ENCODE measurements at regions not wholly inside any gene's neighbourhood (a gene's known extent, or its start where the extent isn't known, plus 50 kb on each side); places are given as distances from the start of the nearest gene placed in this dataset.

DNA sequence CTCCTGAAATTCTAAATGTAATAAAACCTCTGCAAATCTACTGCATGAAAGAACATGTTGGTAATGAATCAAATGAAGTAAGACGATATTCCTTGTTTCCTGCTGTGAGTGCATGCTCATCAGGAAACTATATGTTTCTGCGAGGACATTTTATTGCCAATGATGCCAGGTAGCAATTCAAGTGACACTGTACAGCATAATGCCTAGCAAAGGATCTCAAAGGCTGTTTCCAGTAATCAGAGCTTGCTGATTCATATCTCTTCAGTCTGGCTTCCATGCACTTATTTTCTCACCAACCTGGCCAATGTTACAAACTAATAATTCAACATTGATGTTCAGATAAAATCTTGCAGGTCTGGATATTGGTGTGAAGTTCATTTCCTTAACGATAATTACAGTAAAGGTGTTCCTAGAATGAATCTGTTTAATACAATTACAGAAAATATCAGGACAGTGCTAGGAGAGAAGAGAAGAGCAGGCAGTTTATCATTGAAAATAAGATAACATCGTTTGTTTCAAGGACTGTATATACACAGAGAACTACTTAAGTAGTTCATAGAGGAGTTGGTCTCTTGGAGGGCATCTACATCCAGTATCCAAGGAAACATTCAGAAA, 568.5 kb upstream of the SOX11 start:
- H3K4me1 Mint-ChIP-seq (ENCODE audit: unreplicated experiment): no peaks in the 10 kb centered on the region
- no peak overlapping the region for H3K27ac Mint-ChIP-seq (ENCODE audit: unreplicated experiment)
- DNase-seq (ENCODE audit: extremely low spot score, unreplicated experiment): no peak
- H3K4me3 Mint-ChIP-seq (ENCODE audit: unreplicated experiment): no peak overlapping the region
- no peaks in the 10 kb centered on the region for H3K27me3 Mint-ChIP-seq (ENCODE audit: unreplicated experiment)
- no peaks in the 10 kb centered on the region for H3K36me3 Mint-ChIP-seq (ENCODE audit: unreplicated experiment)
- no peaks in the 10 kb centered on the region for H3K9me3 Mint-ChIP-seq (ENCODE audit: unreplicated experiment)
- TF ChIP-seq CTCF (IDR thresholded peaks at IDR 0.05): no peak

GRCh38 chr2:5125017-5125730, 567.0 kb upstream of the SOX11 start:
- H3K4me3 Mint-ChIP-seq (ENCODE audit: unreplicated experiment): no peak overlapping the region

DNA sequence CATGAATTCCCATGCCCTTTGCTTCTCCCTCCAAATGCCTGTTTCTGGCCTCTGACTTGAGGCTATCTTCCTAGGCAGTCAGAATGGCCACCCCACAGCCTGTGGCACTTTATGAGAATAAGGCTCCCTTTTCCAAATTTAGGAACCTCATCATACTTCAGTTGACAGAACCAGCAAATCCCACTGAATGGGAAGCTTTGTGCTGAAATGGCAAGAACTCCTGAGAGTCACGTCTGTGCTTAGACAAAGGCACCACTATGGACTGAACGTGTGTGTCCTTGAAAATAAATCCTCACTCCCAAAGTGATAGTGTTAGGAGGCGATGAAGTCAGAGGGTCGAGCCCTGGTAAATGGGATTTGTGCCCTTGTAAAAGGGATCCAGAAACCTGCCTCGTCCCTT, 559.9 kb upstream of the SOX11 start:
- Mint-ChIP-seq H3K27ac (ENCODE audit: unreplicated experiment) (no peak overlapping the region), H3K36me3 (ENCODE audit: unreplicated experiment) (no peaks in the 10 kb centered on the region), H3K4me1 (ENCODE audit: unreplicated experiment) (no peaks in the 10 kb centered on the region), H3K4me3 (ENCODE audit: unreplicated experiment) (no peak overlapping the region), H3K27me3 (ENCODE audit: unreplicated experiment) (no peaks in the 10 kb centered on the region), H3K9me3 (ENCODE audit: unreplicated experiment) (no peaks in the 10 kb centered on the region)
- DNase-seq (ENCODE audit: extremely low spot score, unreplicated experiment): no peak
- TF ChIP-seq CTCF (IDR thresholded peaks at IDR 0.05): no peak

More at GRCh38 chr2:5125017-5125730, 567.0 kb upstream of the SOX11 start:
- Mint-ChIP-seq H3K4me1 (ENCODE audit: unreplicated experiment) (no peaks in the 10 kb centered on the region), H3K36me3 (ENCODE audit: unreplicated experiment) (no peaks in the 10 kb centered on the region), H3K9me3 (ENCODE audit: unreplicated experiment) (no peaks in the 10 kb centered on the region), H3K27ac (ENCODE audit: unreplicated experiment) (no peak overlapping the region), H3K27me3 (ENCODE audit: unreplicated experiment) (no peaks in the 10 kb centered on the region)
- DNase-seq (ENCODE audit: extremely low spot score, unreplicated experiment): no peak
- no peak for TF ChIP-seq CTCF (IDR thresholded peaks at IDR 0.05)

DNA sequence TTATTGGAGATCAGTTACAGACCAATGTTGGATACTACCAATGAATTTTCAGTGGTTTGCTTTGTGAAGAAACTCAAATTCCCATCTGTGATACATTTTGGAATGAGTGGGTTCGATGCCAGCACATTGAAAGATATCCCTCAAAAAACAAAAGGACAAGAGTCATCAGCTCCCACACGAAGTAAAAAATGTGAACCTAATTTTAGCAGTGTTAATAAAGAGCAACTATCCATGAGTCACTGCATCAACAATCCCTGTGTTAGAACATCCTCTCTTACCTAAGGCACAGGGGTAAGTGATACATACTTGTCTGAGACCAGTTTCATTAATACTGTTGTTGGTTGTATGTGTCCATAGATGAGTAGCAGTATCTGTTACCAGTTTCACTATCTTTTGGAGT, 551.8 kb upstream of the SOX11 start:
- no peak for DNase-seq (ENCODE audit: extremely low spot score, unreplicated experiment)
- Mint-ChIP-seq H3K27ac (ENCODE audit: unreplicated experiment) (no peak overlapping the region), H3K36me3 (ENCODE audit: unreplicated experiment) (no peaks in the 10 kb centered on the region), H3K27me3 (ENCODE audit: unreplicated experiment) (no peaks in the 10 kb centered on the region), H3K9me3 (ENCODE audit: unreplicated experiment) (no peaks in the 10 kb centered on the region), H3K4me1 (ENCODE audit: unreplicated experiment) (peaks cover 11% of the 10 kb centered on the region), H3K4me3 (ENCODE audit: unreplicated experiment) (no peak overlapping the region)
- TF ChIP-seq CTCF (IDR thresholded peaks at IDR 0.05): no peak

- no peak overlapping the region for H3K4me3 Mint-ChIP-seq (ENCODE audit: unreplicated experiment)
- peaks cover 11% of the 10 kb centered on the region for H3K4me1 Mint-ChIP-seq (ENCODE audit: unreplicated experiment)
- no peaks in the 10 kb centered on the region for H3K36me3 Mint-ChIP-seq (ENCODE audit: unreplicated experiment)
- TF ChIP-seq CTCF (IDR thresholded peaks at IDR 0.05): no peak
- DNase-seq (ENCODE audit: extremely low spot score, unreplicated experiment): no peak
- no peak overlapping the region for H3K27ac Mint-ChIP-seq (ENCODE audit: unreplicated experiment)
- peaks cover 13% of the 10 kb centered on the region for H3K9me3 Mint-ChIP-seq (ENCODE audit: unreplicated experiment)
- H3K27me3 Mint-ChIP-seq (ENCODE audit: unreplicated experiment): no peaks in the 10 kb centered on the region
Measured at GRCh38 chr2:5144159-5144558, 548.0 kb upstream of the SOX11 start.

Measured in osteocyte (in vitro differentiated cells).